ENCODE measurements at regions not wholly inside any gene's neighbourhood (a gene's known extent, or its start where the extent isn't known, plus 50 kb on each side); places are given as distances from the start of the nearest gene placed in this dataset.

GRCh38 chr2:217712431-217712830 is 290.4 kb downstream of the TNS1 start:
- no peak overlapping the region for H3K27ac ChIP-seq
- POLR2A ChIA-PET (ENCODE audit: unreplicated experiment) = no interaction called here
- H3K4me3 ChIP-seq = no peak overlapping the region
- CTCF ChIA-PET = interaction anchor here (1.0 to 1.4 kb wide), 2 partner anchors 62 to 201 kb away, joined by 5 to 12 read pairs; no protein-coding TSS in a partner anchor
- BruUV-seq (replicated peaks) = no TSS peak
- H4K20me1 ChIP-seq (ENCODE audit: insufficient read depth) = no peaks in the 10 kb centered on the region
- peaks cover 8% of the 10 kb centered on the region for H3F3A ChIP-seq (ENCODE audit: insufficient read depth, low read depth)
- no peak overlapping the region for H3K4me2 ChIP-seq
- intact Hi-C loops (cut with micrococcal nuclease; ENCODE audit: unreplicated experiment) = loop anchor here (2.0 to 10.0 kb wide), 4 partner anchors 340 to 1046 kb away; no protein-coding TSS in a partner anchor
- no peaks in the 10 kb centered on the region for H3K27me3 ChIP-seq (ENCODE audit: insufficient read depth, low read depth)
- no peak overlapping the region for H2AFZ ChIP-seq
- no peaks in the 10 kb centered on the region for H3K9me2 ChIP-seq (ENCODE audit: insufficient read depth)
- TF ChIP-seq EZH2 (IDR thresholded peaks at IDR 0.05; ENCODE audit: low read depth) = no peak
- TF ChIP-seq, protein P1, sequence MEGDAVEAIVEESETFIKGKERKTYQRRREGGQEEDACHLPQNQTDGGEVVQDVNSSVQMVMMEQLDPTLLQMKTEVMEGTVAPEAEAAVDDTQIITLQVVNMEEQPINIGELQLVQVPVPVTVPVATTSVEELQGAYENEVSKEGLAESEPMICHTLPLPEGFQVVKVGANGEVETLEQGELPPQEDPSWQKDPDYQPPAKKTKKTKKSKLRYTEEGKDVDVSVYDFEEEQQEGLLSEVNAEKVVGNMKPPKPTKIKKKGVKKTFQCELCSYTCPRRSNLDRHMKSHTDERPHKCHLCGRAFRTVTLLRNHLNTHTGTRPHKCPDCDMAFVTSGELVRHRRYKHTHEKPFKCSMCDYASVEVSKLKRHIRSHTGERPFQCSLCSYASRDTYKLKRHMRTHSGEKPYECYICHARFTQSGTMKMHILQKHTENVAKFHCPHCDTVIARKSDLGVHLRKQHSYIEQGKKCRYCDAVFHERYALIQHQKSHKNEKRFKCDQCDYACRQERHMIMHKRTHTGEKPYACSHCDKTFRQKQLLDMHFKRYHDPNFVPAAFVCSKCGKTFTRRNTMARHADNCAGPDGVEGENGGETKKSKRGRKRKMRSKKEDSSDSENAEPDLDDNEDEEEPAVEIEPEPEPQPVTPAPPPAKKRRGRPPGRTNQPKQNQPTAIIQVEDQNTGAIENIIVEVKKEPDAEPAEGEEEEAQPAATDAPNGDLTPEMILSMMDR (conservative IDR thresholded peaks at IDR 0.05) = no peak
- no peaks in the 10 kb centered on the region for H3K36me3 ChIP-seq (ENCODE audit: low read depth)
- H3K79me2 ChIP-seq (ENCODE audit: low read depth) = no peaks in the 10 kb centered on the region
- H3K9me3 ChIP-seq (ENCODE audit: insufficient read depth, low read depth) = no peaks in the 10 kb centered on the region
- DNase-seq = no peak
- peaks cover 29% of the 10 kb centered on the region for H3K4me1 ChIP-seq (replicated peaks; ENCODE audit: insufficient read depth)

- no peaks in the 10 kb centered on the region for H3K79me2 ChIP-seq (ENCODE audit: low read depth)
- peaks cover 37% of the 10 kb centered on the region for H3K4me1 ChIP-seq (replicated peaks; ENCODE audit: insufficient read depth)
- no peaks in the 10 kb centered on the region for H3K9me3 ChIP-seq (ENCODE audit: insufficient read depth, low read depth)
- no peaks in the 10 kb centered on the region for H3K27me3 ChIP-seq (ENCODE audit: insufficient read depth, low read depth)
- intact Hi-C loops (cut with micrococcal nuclease; ENCODE audit: unreplicated experiment) = loop anchor here (5.0 to 10.0 kb wide), 2 partner anchors 339 to 546 kb away; no protein-coding TSS in a partner anchor
- POLR2A ChIA-PET (ENCODE audit: unreplicated experiment) = no interaction called here
- H3K36me3 ChIP-seq (ENCODE audit: low read depth) = no peaks in the 10 kb centered on the region
- H3K4me2 ChIP-seq = no peak overlapping the region
- no peak overlapping the region for H3K27ac ChIP-seq
- DNase-seq = no peak
- no peaks in the 10 kb centered on the region for H4K20me1 ChIP-seq (ENCODE audit: insufficient read depth)
- no peak overlapping the region for H2AFZ ChIP-seq
- BruUV-seq (replicated peaks) = no TSS peak
- CTCF ChIA-PET = interaction anchor here (1.5 kb wide), 1 partner anchor 58 kb away, joined by 9 read pairs; no protein-coding TSS in a partner anchor
- H3K4me3 ChIP-seq = no peak overlapping the region
- H3F3A ChIP-seq (ENCODE audit: insufficient read depth, low read depth) = peaks cover 16% of the 10 kb centered on the region
- H3K9me2 ChIP-seq (ENCODE audit: insufficient read depth) = no peaks in the 10 kb centered on the region
- TF ChIP-seq, protein P1 (conservative IDR thresholded peaks at IDR 0.05) = no peak
- TF ChIP-seq EZH2 (IDR thresholded peaks at IDR 0.05; ENCODE audit: low read depth) = no peak
These were observed 291.6 kb downstream of the TNS1 start for GRCh38 chr2:217711188-217711587.

DNA sequence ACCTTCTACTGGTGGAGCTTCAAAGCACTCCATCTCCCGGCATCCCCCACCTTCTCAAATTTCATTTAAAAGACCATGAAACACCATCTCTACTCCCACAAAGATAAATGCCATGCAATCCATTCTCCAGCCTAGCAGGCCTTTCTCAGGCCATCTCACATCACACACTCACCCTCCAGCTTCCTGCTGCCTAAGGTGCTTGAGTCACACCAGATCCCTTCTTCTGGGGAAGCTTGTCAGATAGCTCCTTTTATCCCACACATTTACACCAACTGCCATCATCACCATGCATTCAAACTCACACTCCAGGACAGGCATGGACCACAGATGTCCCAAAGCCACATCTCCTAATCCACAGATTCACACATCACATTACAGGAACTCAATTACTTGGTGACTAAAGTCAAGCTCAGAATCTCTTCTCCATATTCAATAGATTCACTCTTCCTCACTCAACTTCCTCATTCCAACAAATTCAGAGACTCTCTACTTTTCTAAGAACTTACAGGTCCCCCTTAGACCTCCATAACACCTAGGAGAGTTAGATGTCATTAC is 292.5 kb downstream of the TNS1 start:
- Histone ChIP-seq H3K9me3 (ENCODE audit: insufficient read depth, low read depth) (no peaks in the 10 kb centered on the region), H3K36me3 (ENCODE audit: low read depth) (no peaks in the 10 kb centered on the region), H3K27me3 (ENCODE audit: insufficient read depth, low read depth) (no peaks in the 10 kb centered on the region), H3K9me2 (ENCODE audit: insufficient read depth) (no peaks in the 10 kb centered on the region), H3F3A (ENCODE audit: insufficient read depth, low read depth) (peaks cover 16% of the 10 kb centered on the region), H4K20me1 (ENCODE audit: insufficient read depth) (no peaks in the 10 kb centered on the region), H3K4me2 (no peak overlapping the region; the same call in 1 of the 2 replicates), H2AFZ (no peak overlapping the region), H3K79me2 (ENCODE audit: low read depth) (no peaks in the 10 kb centered on the region), H3K27ac (peak overlapping the region; percentile 25), H3K4me1 (replicated peaks; ENCODE audit: insufficient read depth) (peaks cover 37% of the 10 kb centered on the region), H3K4me3 (no peak overlapping the region)
- POLR2A ChIA-PET (ENCODE audit: unreplicated experiment) = interaction anchor here (0.5 kb wide), 1 partner anchor 57 kb away, joined by 3 read pairs; no protein-coding TSS in a partner anchor
- intact Hi-C loops (cut with micrococcal nuclease; ENCODE audit: unreplicated experiment) = loop anchor here (1.0 to 10.0 kb wide), 3 partner anchors 57 to 545 kb away; no protein-coding TSS in a partner anchor
- CTCF ChIA-PET = interaction anchor here (1.5 to 1.6 kb wide), 2 partner anchors 57 to 60 kb away, joined by 9 to 11 read pairs; no protein-coding TSS in a partner anchor
- TF ChIP-seq, protein P1 (conservative IDR thresholded peaks at IDR 0.05) = no peak
- TF ChIP-seq EZH2 (IDR thresholded peaks at IDR 0.05; ENCODE audit: low read depth) = no peak
- DNase-seq = peak; percentile 40 to 67
- BruUV-seq (replicated peaks) = no TSS peak

Measured in PC-9 (cell line).